ENCODE measurements at regions not wholly inside any gene's neighbourhood (a gene's known extent, or its start where the extent isn't known, plus 50 kb on each side); places are given as distances from the start of the nearest gene placed in this dataset.

DNA sequence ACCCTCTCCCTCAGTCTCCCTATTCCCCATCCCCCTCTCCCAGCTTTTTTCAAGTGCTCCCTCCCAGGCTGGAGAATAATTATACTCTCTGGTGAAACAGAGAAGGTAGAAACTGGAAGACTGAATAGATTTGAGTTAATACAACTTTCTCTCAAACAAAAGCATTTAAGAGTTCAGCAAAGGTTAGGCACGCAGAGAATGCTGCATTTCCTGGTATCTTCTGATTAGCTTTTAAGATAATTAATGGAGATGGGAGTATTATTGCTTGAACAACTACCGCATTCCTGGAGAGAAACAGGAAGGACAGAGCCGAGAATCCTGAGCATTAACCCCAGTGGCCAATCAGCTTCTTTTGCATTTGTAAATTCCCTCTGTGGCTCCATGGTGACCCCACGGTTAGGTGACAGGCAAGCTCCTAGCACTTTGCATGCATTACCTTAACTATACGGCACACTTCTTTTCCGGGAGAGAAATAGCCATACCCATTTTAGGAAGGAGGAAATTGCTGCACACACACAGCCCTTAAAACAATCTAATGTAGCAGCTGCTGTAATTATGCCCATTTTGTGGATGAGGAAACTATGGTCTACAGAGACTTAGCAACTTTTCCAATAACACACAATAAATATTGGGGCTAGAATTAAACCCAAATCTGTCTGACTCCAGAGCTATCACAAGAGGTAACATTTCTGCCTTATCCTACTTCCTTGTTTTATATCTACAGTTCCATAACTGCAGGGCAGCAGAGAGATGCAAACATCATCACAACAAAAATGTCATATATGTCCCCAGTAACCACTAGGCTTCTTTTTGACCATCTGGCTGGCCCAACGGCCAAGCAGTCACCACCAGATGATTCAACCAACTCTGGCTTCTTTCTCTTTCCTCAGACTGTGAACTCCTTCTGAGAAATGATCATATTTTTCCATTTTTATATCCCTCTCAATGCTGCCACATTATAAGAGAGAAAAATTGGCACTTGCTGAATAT is 169.9 kb downstream of the CD24 start:
- POLR2A ChIA-PET = no interaction called here
- CTCF ChIA-PET = interaction anchor here (1.0 kb wide), 1 partner anchor 12 kb away, joined by 3 read pairs; no protein-coding TSS in a partner anchor

DNA sequence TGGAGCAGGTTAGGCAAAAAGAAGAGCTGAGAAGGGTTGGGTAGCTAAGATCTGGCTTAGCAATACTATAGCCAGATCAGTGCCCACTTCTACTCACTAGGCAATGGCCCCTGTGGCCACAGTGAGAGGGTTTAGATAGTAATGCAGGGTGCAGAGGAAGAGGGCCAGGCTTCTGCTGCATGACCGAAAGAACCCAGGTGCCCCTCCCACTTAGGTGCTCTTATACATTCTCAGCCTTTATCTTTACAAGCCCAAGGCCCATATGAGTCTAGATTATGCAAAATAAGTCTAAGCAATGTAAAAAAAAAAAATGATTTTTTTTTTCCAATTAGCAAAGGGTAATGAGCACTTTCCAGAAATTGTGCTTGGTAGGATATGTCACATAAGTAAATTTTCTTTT is 171.3 kb downstream of the CD24 start:
- ChIA-PET POLR2A (no interaction called here), CTCF (interaction anchor here (0.6 kb wide), 1 partner anchor 468 kb away, joined by 3 read pairs; no protein-coding TSS in a partner anchor)

DNA sequence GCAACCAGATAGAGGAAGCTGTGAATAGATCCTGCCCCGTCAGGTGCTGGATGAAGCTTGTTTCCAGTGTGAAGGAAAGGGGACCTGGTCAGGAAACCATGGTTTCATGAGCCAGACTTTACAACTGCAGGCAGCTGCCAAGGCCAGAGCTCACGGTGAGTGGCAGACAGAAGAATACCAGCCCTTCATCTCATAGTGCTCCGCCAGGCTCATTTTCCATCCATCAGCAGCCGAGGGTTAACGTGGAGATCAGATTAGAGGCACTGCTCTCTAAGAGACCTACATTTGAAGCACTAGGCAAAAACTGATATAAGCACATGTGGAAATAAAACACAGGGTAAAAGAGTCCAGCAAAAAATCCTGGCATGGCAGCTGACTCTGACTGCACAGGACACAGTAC is 172.4 kb downstream of the CD24 start:
- CTCF ChIA-PET = no interaction called here
- POLR2A ChIA-PET = no interaction called here

DNA sequence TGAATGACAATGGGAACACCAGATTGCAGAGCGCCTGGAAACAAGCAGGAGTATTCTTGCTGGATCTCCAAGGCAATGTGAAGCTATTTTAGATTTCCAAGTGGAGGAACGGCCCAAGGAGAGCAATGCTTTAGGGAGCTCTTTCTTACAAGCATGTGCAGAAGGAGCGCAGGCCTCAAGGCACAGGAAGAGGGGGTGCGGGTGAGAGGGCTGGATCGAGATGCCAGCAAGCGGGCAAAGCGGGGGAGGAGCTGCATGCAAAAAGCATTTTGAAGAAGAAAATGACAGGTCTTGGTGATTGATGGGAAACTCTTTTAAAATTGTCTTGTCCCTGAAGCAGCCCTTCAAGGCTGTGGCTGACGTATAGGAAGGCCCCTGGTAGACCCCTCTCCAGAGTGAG is 171.9 kb downstream of the QRSL1 start:
- ChIA-PET CTCF (no interaction called here), POLR2A (no interaction called here)

DNA sequence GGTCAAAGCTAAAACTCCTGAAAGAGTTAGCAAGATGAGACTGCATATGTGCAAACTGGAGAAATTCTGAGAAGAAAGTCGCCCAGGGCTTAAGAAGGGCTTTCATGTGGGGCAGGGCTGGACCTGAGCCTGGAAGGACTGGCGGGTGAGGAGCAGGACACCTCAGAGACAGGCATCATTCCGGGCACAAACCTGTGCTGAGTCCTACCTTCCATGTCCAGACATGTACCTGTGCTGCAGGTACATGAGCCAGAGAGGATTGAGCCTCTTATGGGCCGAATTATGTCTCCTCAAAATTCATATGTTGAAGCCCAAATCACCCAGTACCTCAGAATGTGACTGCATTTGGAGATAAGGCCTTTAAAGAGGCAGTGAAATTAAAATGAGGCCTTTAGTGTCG is 171.0 kb downstream of the QRSL1 start:
- CTCF ChIA-PET = no interaction called here
- POLR2A ChIA-PET = no interaction called here

DNA sequence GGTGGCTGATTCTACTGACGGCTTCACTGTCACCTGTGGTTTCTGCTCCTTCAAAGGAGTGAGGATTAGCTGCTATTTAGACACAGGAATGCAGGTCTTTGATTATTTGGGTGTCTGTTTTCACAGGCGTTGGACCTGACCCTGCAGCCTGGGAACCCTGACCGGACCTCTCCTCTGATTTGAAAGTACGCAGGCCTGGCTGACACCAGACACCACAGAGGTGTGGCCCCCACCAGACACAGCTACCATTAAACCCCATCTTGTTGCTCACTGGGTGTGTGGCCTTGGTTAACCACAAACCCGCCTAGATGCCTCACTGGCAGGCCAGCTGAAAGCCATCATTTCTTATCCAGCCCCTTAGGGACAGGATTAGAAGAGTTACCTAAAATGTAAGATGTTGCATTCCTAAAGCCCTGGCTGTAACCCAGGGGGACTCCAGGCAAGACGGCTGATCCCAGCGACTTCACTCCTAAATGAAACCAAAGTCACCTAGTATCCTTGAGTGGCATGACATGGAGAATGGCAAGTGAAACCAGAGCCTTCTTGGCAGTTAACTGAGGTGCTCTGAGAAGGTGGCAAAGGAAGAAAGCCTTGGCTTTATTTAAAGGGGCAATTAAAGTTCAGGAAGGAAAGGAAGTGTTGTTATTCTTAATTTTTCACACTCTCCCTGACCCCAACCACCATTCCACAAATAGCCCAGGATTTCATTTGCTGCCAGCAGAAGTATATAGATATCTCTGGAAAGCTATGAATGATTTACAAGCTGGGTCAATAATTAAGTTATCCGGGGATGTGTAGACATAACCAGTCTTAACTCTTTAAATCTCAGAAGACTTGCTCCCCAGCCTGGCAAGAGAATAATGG is 169.9 kb downstream of the QRSL1 start:
- POLR2A ChIA-PET = no interaction called here
- CTCF ChIA-PET = no interaction called here

DNA sequence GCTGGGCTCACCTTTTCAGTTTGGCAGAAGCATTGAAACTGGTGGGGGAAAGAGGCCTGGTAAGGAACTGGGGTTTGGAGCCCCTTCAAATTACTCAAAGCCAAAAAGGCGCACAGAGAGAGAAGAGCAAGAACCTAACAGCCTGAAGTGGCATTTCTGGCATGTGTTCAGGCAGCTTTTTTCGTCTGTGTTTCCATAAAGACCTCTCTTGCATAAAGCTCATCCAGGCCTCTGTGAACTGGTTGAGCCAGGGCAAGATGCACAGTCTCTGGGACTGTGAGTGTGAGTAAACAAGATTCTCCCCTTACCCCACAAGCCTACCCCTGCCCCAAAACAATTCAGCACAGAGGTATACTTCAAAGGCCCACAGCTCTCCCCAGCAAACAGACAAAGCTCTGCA is 167.8 kb downstream of the QRSL1 start:
- POLR2A ChIA-PET = no interaction called here
- CTCF ChIA-PET = no interaction called here

DNA sequence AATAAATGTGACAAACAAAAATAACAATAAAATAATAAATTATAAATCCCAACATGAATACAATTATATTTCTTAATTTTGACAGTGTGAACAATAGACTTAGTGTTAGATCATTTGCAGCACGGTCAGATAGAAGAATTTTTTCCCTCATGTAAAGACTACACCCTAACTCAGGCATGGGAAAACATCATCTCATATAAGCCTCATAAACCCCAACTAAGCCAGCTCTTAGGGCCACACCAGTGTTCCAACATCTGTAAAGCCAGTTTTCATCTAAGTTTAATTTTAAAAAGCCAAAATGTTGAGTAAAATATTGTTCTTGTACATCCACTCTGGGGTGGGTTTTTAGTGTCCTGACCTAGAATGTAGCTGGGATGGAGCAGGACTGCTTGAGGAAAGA is 167.4 kb downstream of the QRSL1 start:
- POLR2A ChIA-PET = no interaction called here
- CTCF ChIA-PET = no interaction called here

DNA sequence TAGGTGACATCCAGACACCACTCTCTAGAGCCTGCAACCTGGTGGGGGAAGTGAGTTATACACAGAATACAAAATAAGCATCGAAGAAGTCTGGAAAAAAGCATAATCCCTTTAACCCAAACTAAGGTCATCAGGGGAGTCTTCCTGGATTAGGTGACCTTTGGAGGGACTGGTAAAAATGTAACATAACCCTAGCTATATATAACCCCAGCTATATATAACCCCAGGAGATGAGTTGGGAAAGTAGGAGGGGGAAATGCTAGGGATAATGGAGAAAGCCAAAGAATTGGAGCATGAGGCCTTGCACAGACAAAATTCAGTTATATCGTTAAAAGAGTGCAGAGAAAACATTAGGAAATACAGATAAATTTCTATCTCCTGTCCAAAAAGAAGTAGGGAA is 164.8 kb downstream of the QRSL1 start:
- ChIA-PET CTCF (no interaction called here), POLR2A (no interaction called here)

DNA sequence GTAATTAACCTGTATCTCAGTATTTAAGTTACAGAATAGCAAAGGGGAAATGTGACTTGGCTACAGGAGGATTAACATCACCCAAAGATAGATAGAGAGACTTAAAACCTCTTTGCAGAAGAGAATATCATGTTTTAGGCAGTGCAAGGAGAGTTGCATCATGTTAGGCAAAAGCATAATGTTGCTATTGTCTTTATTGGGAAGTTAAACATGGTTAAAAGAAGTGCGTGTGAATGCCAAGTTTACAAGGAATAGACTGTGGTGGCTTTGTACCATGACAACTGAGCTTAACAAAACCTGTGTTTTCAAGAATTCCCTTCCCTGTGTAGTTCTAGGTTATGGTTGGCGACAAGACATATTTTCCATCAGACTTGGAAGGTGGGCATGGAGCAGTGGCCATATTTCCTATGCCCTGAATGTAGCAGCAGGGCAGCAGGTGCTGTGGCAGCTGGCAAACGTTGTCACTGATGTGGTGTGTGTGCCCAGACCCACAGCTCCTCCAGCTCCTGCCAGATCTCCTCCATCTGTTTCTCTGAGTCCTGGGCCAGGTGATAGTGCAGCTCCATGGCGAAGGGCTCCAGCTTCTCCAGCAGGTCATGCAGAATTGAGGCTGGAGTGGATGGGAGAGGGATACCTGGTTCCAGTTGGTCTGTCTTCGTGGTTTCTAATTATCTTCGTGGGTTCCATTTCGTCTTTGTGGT is 163.3 kb downstream of the QRSL1 start:
- ChIA-PET POLR2A (no interaction called here), CTCF (interaction anchor here (0.8 kb wide), 1 partner anchor 12 kb away, joined by 3 read pairs; no protein-coding TSS in a partner anchor)

DNA sequence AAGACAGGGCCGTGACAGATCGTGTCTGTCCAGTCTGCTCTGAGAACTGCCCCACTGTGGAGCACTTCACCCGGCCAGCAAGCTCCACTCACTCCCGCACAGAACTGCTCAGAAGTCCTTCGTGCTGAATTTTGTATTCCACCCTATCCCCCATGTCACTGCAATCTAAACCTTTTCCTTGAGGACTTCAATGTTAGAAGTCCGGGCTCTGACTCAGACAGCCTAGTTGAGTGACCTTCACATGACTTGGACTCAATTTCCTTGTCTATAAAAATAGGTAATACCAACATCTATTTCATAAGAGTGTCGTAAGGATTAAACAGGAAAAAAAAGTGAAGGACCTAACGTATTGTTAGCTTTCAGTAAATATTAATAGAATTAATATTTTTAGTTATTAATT is 161.6 kb downstream of the QRSL1 start:
- ChIA-PET POLR2A (no interaction called here), CTCF (no interaction called here)

DNA sequence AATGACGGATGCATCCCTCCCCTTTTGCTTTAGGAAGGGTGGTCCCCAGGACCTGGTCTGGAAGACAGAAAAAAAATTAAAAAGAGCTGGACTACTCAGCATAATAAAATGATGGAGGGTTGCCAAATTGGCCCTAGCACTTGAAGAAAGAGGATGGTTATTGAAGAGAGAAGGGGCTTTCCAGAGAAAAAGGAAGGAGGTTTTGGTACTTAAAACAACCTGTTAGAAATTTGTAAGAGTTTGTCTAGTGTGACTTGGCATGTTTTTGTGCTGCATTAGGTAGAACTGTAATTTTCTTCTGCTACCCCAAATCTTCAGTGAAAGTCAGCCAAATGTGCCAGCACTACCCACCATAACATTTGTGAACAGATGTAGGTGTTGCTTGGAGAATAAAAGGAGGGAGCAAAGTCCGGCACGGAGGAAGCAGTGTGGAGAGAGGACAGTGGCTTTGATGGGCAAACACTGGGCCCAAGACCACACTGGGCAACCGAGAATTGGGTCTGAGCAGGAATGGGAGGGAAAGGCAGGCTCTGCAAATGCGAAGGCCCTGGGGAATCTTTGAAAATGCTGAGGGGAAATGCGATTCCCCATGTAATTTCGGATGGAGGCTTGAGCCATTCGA is 160.9 kb downstream of the QRSL1 start:
- CTCF ChIA-PET = no interaction called here
- POLR2A ChIA-PET = no interaction called here

DNA sequence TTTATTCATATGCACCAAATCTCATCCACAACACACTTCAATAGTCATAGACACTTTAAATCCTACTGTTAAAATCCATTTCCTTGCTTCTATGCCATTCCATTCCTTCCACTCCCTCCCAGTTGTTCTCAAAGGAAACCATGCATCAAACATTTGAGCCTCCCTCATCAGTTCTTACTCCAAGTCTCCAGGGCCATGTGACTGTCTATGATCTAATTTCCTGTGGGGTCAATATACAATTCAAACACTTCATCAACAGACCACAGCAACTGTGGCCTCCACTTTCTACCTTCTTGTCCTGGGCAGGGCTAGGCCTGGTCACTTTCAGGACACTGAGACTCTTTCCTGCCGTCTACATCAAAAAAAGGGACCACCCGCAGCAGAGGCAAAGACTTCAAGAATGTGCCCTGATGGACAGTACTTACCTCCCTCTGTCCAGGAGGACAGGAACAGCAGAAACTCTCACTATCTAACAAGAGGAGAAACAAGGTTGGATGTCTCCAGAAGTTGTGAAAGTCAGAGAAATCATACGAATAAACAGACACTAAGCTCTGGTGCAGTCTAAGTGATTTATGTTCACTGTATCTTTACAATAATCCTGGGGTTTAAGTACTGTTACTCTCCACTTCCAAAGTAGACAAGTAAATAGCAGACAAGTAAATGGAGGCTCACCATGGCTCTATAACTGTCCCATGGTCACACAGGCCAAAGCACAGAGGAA is 160.2 kb downstream of the QRSL1 start:
- POLR2A ChIA-PET = no interaction called here
- CTCF ChIA-PET = no interaction called here

DNA sequence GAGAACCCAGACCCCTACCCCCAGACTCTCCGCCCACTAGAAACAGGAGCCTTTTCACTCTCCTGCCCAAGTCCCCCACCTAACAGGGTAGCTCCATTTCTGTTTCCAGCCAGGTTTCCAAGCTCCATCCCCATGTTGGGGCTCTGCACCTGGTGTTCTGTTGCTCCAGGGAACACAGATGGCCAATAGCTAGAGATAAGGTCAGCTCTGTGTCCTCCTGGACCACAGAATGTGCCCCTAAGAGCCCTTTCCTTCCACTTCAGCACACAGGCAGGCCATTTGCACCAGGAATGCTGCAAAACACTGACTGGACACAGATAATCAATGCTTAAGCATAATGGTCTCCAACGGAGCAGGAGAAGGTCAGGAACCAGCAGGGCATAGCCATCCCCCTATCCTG is 159.4 kb downstream of the QRSL1 start:
- POLR2A ChIA-PET = no interaction called here
- CTCF ChIA-PET = no interaction called here

DNA sequence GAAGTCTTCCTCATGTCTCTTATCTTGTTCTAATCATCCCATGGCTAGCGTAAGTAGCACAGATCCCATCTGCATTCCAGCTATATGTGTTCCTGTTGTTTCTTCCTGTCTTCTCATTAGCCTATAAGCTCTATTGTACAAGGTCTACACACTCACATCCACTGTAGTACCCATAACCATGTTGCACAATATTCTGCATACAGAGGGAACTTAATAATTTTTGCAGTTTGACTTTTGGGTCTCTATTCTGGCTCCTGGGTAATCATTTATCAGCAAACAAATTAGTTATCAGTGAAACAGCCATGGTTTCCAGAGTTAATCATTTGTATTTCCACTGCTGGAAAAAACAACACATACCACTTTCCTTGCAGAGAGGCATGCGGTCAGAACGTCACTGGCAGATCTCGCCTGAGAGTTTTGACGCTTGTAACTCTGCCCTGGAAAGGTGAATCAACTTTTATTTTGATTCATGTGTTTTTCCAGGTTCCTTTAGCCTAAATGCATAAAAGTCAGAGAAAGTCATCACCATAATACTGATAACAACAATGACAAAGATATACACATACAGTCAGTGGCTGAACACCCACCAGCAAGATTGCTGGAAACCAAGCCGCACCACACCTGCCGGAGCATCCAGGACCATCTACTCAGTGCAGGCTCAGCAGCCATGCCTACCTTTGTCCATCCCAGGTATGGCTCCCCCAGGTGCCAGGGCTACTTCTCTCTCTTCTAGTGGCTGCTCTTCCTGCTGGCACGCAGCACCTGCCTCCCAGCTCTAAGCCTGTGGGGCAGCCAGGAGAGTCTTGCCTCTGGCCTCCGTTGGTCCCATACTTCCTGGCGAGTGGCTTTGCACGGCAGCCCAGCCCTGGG is 158.2 kb downstream of the QRSL1 start:
- ChIA-PET CTCF (interaction anchor here (0.5 kb wide), 1 partner anchor 18 kb away, joined by 3 read pairs; no protein-coding TSS in a partner anchor), POLR2A (no interaction called here)

DNA sequence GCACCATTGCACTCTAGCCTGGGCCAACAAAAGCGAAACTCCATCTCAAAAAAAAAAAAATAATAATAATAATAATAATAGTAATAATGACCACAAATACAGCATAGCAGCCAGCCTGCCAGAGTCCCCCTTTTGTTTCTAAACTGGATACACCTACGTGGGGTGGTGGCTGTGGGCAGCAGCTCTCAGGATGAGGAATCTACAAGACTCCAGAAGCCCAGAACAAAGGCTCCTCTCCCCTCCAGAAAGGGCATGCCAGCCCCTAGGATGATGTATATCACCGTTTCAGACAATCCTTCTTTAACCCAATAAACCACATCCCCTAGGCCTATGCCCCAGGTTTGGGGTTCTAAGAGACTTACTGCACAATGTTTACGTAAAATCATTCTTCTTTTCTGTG is 155.9 kb downstream of the QRSL1 start:
- ChIA-PET POLR2A (no interaction called here), CTCF (no interaction called here)

DNA sequence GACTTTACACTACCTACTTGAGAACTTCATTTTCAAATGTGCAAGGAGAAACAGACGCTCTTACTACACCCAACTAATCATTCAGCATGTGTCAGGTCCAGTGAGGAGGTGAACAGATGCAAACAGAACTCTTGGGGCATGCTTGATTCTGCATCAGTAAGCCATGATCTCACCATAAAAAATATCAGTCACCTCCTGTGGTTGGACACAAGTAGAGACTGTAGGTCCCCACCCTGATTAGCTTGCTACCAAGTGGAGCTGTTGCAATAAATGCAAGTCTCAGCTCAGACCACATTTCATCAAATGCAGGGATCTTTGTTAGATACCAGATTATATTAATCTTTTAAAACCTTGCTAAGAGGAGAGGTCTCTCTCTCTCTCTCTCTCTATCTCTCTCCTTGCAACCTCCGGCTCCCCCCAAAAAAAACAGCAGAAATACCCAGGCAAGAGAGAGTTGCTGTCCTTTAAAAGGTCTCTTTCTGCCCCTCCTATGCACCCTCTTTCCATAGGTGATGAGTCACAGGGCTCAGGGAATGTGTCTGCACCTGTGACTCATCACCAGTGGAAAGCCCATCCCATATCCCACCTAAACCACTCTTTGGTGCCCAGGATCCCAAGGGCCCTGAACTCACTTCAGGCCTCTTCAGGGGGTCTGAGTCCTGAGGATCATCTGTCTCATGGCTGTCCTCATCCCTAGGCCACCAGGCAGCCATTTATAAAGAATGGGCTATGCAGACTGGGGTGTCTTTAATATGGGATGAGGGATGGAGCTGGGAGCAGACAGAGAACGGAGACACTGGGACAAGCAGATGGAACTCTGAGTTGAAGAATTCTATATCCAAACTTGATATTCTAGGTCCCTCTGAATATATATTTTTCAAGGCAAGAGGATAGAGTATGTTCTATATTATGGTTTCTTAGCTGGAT is 154.5 kb downstream of the QRSL1 start:
- ChIA-PET CTCF (no interaction called here), POLR2A (no interaction called here)
